ENCODE measurements at regions not wholly inside any gene's neighbourhood (a gene's known extent, or its start where the extent isn't known, plus 50 kb on each side); places are given as distances from the start of the nearest gene placed in this dataset.

DNA sequence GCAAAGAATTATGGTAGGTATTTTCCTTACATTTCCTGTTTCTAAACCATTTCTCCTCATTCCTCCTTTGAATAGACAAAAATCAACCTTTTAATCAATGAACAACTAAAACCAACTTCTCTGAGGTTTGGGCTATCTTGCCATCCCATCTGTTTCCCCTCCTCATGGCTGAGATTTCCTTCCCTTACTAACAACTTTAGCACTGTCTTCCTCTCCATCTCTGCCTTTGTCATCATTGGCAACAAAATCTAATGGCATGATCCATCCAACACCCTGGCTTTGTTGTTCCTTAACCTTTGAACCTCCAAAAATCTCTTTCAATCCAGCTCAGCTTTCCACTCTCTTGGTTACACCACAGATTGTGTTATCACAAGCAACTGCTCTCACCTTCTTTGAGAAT is 95.3 kb upstream of the FAM136A start:
- DNase-seq, result no peak

DNA sequence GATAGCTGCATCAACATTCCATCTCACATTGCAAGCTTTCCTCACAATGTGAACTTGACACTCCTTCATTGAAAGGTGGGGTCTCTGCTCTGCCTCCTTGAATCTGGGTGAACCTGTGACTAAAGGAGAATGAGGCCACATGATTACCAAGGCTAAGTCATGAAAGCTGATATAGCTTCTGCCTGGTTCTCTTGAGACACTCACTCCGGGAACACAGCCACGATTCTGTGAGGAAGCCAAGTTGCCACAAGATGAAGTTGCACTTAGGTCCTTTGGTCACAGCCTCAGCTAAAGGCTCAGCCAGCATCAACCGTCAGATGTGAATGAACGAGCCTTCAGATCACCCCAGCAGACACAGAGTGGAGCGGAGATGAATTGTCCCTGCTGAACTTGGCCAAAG is 94.7 kb upstream of the FAM136A start:
- DNase-seq, result no peak

DNA sequence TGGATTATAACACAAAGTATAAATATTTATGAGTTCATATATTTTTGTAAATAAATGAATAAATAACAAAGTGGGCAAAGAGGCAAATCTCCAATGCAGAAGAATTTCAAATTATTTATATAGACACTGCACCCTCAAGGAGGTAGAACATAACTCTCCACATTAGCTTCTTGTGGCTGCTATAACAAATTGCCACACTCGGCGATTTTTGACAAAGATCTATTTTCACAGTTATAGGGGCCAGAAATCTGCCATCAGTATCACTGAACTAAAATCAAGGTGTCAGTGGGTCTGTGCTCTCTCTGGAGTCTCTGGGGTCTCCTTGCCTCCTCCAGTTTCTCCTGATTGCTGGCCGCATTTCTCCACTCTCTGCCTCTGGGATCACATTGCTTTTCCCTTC is 92.0 kb upstream of the FAM136A start:
- DNase-seq, result no peak

DNA sequence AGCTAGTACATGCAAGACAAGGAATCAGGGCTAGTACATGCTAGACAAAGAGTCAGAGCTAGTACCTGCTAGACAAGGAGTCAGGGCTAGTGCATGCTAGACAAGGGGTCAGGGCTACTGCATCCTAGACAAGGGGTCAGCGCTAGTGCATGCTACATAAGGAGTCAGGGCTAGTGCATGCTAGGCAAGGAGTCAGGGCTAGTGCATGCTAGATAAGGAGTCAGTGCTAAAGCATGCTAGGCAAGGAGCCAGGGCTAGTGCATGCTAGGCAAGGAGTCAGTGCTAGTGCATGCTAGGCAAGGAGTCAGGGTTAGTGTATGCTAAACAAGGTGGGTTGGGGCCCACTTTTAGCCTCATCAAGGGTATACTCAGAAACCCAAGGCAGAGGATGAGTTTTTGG is 90.1 kb upstream of the FAM136A start:
- DNase-seq, result no peak

DNA sequence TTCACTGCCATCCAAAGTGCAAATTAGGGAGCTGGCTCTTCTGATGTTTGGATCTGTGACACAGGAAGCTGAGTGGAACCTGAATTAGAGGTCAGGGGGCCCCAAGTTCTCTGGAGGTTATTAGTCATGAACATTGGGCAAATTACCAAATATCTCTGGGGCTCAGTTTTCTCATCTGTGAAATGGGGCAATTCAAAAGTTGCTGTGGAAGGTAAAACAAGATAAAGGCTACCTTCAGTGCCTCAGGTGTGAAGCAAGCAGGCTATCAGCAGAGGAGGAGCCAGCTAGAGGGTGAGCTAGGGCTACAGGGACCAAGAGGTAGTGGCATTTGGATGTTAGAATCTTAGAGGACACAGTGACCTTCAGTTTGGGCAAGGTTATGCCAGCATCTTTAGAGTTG is 89.4 kb upstream of the FAM136A start:
- DNase-seq, result no peak

DNA sequence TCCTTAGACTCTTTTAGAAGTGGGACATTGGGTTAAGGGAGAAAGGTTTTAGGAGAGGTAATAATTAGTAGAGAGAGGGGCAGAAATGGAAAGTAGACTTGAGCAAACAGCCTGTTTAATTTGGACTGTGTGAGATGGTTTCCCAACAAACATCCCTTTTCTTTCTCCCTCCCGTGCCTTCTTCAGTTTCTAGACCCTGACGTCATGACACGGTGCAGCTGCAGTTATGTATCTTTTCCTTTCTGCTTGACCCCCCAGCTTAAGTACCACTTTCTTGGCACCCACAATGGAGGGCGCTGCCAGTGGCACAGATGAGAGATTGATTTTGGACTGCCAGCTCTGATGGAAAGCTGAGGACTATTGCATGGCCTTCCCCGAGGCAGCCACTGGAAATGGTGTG is 86.9 kb upstream of the FAM136A start:
- no peak for DNase-seq

DNA sequence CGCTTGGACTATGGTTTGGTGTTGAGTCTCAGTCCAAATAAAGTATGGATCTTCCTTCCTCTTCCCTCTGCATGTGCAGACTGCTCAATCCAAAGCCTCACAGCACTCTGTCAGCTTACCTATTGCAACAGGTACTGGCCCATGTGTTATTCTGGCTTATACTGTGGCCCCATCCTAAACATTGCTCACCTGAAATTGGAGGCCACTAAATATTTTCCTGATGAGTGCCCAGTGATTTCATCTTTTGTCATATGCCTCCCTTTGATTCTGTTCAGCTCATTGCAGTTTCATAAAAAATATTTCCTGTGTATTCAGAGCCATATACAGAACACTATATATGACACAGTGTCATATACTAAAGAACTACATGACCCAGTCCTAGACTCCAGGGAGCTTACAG is 86.3 kb upstream of the FAM136A start:
- no peak for DNase-seq

DNA sequence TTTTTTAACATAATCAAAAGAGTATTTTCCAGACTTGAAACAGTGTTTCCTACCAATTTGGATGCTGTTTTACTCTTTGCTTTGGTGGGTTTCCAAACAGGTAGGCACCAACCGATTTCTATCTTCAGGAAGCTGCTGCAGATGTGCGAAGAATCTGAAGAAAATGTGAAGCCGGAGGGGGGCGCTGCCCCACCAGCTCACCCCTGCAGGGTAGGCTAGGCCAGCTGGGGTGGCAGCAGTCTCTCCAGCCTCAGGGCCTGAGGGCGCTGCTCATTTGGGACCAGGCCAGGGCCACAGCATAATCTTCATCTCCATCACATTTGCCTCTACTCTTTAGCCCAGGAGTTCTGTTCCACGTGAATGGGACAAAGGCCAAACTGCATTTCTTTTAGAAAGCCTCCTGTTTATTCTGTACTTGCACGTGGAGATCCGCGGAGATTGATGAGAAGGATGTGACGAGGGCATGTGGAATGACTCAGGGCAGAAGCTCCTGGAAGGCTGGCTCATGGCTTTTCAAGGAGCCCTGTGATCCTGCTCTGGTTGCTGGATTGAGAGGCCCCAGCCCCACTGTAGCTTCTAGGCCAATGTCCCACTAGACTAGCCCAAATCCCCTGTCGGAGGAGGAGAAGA is 84.2 kb upstream of the FAM136A start:
- no peak for DNase-seq

DNA sequence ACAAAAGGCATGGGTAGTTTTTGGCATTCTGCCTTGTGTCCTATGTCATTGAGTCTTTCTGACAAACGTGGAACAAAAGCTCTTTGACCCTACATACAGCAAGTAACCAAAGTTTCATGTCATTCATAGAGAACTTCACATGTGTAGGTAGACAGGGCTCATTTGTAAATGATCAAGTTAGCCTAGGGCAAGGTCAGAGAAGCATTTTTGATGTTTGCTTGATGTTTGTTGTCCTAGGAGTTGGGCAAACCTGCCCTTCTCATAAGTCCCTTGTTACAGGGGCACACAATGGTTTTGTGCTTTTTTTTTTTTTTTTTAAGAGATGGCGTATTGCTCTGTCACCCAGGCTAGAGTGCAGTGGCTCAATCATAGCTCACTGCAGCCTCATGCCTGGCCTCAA is 83.3 kb upstream of the FAM136A start:
- no peak for DNase-seq

DNA sequence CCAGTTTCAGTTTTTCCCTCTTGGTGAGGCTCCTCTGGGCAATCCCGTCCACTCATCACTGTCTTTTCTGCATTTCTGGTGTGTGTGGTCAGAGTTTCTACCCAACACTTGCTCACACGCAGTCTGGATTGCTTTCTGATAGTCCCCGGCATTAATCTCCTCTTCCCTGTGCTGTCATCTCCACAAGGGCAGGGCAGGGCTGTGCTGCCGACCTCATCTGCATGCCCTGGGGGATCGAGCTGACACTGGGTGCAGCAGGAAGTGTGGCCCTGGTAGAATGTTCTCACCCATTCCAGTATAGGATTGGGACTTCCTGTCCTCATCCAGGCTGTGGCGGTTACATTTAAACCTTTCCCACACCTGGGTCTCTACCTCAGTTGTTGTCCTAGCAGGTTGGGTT is 80.0 kb upstream of the FAM136A start:
- DNase-seq, result peak; percentile 53

DNA sequence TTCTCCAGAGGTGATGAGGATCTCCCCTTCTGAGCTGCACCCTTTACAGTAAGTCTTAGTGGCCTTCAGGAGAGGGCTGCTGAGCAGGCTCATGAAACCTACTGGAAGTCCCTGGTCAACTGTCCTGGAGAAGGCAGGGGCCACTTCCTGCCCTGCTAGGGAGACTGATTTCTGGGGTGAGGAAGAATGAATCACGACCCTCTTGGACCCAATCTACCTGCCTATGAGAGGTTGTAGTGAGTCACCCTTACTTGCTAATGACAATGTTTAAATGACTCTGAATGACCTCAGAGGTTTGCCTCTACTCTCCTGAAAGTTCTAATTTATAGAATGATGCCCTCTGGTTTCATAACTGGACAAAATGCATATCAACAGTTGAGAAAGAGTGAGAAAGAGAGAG is 79.4 kb upstream of the FAM136A start:
- no peak for DNase-seq

DNA sequence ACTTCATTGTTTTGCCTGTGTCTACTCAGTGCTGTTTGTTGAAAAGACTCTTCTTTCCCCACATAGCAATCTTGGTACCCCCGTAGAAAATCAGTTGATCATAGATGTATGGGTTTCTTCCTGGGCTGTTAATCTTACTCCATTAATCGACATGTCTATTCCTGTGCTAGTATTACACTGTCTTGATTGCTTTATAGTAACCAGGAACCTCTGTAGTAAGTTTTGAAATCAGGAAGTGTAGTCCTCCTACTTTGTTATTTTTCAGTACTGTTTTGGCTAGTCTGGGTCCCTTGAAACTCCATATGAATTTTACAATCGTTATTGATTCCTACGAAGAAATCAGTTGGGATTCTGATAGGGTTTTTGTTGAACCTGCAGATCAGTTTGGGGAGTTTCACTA is 78.8 kb upstream of the FAM136A start:
- DNase-seq, result no peak

DNA sequence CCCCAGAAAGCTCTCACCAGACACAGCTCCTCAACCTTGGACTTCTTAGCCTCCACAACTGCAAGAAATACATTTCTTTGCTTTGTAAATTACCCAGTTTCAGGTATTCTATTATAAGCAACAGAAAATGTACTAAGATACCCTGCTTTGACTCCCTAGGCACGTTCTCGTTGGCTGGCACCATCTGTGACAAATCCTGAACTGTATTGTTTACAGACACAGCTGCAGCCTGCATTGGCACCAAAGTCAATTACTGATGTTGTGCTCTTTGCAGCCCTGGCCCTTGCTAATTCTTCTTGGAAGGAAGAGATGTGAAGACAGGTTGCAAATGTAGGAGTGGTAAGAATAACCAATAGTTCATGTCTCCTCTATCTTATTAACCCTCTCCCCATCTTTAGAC is 72.7 kb upstream of the FAM136A start:
- no peak for DNase-seq

DNA sequence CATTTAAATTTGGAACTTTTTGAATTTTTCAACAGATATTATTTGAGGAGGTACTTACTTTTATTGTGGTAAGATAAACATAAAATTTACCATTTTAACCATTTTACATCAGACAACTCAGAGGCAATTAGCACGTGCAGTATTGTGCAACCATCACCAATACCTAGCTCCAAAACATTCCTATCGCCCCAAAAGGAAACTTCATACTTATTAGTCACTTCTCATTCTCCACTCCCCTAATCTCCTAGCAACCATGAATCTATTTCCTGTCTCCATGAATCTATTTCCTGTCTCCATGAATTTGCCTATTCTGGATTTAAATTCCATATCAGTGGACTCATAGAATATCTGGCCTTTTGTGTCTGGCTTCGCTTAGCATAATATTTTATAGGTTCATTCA is 69.9 kb upstream of the FAM136A start:
- DNase-seq, result no peak

DNA sequence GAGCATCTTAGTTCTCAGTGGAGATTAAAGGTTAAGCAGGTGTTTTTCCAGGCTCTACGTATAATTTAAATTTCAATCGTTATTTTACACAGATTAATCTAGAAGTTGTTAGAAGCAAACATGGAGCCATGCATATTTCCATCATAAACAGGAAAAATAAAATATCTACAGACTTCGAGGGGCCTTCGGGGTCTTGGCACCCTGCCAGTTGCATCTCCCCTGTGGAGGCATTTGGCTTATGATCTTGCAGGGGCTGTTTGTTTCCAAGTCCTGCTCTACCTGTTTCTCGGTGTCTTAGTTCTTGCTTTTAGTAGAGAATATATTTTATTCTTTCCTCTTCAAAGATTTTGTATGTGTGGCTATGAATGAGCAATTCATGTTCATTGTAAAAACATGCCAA is 67.2 kb upstream of the FAM136A start:
- DNase-seq, result no peak

DNA sequence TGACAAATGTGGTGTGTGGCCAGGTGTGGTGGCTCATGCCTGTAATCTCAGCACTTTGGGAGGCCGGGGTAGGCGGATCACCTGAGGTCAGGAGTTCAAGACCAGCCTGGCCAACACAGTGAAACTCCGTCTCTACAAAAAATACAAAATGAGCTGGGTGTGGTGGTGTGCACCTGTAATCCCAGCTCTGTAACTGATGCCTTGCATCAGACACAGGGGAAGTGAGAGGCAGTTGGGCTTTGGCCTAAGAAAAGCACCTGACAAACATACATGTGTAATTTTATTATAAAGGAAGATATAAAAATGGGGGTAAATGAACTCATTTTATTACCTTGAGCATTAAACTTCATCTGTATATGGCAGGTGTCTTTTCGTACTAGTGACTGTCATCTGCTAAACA is 66.7 kb upstream of the FAM136A start:
- DNase-seq, result no peak

DNA sequence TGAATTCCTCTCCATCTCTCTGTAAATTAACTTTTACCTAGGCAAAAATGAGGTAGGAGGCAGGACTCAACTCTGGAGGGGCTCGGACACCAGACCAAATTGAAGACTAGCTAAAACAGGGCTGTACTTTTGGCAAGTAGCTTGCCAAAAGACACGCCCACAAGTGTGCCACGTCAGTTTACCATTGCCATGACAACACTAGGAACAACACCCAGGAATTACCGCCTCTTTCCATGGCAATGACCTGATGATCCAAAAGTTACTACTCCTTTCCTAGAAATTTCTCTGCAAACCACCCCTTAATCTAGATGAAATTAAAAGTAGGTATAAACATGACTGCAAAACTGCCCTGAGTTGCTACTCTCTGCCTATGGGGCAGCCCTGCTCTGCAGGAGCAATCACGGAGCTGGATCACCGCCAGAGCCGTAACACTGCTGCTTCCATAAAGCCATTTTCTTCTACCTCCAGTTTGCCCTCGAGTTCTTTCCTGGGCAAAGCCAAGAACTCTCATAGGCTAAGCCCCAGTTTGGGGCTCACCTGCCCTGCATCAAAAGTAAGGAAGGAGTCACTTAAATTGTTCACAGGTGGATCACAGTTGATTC is 66.0 kb upstream of the FAM136A start:
- DNase-seq, result no peak

DNA sequence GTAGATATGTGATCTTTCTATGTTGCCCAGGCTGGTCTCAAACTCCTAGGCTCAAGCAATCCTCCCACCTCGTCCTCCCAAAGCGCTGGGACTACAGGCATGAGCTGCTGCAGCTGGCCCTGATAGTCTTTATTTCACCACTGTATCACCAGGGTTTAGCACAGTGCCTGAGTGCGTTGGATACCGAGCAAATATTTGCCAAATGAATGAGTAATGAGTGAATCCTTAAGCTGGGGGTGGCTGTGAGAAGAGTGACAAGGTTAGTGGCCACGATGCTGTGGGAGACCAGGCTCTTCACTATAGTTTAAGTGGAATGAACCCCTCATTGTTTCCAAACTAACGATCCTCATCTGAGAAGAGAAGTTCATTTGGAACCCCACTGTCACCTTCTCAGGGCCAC is 60.8 kb upstream of the FAM136A start:
- DNase-seq, result no peak

DNA sequence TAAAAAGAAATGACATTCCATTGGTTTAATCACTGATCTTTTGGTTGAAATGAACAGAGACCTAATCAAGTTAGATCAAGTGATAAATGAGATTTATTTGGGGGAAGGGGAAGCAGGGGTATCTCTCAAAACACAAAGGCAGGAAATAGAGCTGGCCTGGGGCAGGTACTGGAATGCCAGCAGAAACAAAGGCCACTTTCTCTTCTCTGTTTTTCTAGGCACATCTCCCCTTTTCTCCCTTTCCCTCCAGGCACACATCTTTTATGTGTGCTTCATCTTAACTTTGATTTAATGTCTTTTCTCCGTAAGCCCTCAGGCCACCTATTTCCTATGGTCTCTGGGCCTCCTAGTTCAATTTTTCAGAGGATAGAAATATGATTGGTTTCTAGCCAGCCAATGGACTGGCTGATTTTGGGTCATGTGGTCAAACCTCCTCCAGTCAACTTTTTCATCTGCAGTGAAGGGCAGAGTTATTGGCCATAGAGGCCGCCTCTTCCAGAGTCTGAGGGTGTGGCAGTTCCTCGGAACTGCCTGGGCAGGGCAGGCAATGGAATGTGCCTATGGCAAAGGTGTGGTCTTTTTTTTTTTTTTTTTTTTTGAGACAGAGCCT is 58.9 kb upstream of the FAM136A start:
- no peak for DNase-seq

DNA sequence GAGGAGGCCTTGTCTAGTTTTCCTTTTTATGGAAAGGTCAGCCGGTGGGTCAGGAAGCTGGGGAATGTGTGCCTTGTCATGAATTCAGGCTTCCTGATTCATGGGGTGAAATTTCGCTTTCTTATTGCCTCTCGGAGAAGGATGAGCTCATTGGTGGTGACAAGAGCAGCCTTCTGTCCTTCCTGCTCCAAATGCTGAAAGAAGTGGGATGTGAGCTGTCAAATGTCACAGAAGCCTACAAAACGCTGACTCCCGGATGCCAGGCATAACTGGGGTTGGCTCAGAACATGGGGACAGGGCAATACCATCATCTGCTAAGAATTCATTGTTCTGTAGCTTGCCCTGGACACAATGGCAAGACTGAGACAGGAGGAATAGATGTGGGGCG is 55.8 kb upstream of the FAM136A start:
- no peak for DNase-seq

DNA sequence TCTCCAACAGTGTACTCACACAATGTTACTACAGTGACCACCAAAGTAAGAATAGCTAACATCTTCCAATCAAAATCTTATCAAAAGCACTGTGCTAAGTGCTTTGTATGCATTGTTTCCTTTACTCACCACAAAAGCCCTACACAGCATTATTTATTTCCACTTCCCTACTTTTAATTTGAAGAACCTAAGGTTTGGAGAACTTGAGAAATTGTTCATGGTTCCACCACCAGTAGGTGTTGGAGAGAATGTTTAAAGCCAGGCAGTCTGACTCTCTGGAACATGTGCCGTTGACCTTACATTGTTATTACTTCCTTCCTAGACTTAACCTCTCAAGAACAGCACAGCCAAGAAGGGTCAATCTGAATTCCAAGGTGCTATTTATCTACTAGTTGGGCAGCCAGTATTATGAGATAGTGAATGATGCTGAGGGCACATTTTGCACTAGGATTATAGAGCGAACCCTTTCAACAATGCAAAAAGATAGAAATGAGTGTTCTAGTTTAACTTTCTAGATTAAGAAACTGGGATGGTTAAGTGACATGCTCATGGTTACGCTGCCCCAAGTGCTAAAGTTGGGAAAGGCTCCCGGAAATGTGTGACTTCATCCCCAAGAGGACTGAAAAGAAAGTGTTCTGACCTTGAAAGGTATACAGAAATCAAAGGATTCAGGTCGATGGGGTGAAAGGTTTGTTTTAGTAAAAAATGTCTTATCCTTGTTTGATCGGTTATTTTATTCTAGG is 55.2 kb upstream of the FAM136A start:
- DNase-seq, result peak; percentile 0

DNA sequence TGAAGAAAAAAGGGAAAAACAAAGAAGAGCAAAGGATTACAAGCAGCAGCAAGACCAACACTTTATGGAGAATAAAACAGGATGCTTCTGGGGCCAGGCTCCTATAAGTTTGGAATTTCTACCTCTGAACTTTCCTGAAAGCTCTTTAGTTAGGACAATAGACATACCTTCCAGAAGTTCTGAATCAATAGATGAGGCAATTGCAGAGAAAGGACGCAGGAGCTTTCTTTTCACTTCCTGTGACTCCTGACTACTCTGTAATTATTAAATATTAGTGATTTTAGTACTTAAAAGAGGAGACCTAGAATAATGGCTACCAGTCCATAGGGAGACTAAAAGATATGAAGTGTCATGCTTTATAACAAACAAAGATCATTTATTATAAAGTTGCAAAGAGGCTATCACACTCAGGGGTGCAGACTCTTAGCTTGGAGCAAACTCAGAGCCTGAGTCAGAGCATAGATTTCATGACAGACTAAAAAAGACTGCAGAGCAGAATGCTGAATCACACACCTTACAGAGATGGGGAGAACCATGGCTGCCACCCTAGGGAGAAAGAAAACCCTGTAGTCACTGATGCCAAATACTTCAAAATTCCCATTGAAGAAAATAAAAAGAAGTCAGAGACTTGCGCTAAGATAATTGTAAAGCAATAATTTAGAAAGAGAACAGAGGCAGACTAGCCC is 52.5 kb upstream of the FAM136A start:
- DNase-seq, result no peak

Measured in OCI-M1 (cell line).